HG02885 (cell line): ENCODE measurements at regions not wholly inside any gene's neighbourhood (a gene's known extent, or its start where the extent isn't known, plus 50 kb on each side); places are given as distances from the start of the nearest gene placed in this dataset.
A peak's percentile ranks its signal among the peaks of the same experiment; 100 is the strongest.

Experiments used
- ATAC-seq: cut with Tn5 transposase; IDR thresholded peaks from one replicate; pipeline ENCODE4 v1.9.1; 2021; ENCODE audit warnings: mild to moderate bottlenecking; ENCODE audit not compliant: unreplicated experiment, poor library complexity

- no peak for ATAC-seq
These were observed 691.2 kb downstream of the EPHA4 start for GRCh38 chr2:220880623-220881596.

GRCh38 chr2:220882507-220882906, 689.6 kb downstream of the EPHA4 start:
- ATAC-seq, result no peak

GRCh38 chr2:220885593-220885992, 686.5 kb downstream of the EPHA4 start:
- no peak for ATAC-seq

GRCh38 chr2:220887271-220887870, 684.7 kb downstream of the EPHA4 start:
- no peak for ATAC-seq

- no peak for ATAC-seq
These were observed 684.2 kb downstream of the EPHA4 start for GRCh38 chr2:220887876-220888275.

- no peak for ATAC-seq
These were observed 681.2 kb downstream of the EPHA4 start for GRCh38 chr2:220890931-220891330.

- no peak for ATAC-seq
These were observed 680.7 kb downstream of the EPHA4 start for GRCh38 chr2:220891405-220891804.

- no peak for ATAC-seq
These were observed 680.0 kb downstream of the EPHA4 start for GRCh38 chr2:220892018-220892634.

- no peak for ATAC-seq
These were observed 678.7 kb downstream of the EPHA4 start for GRCh38 chr2:220893411-220893810.

- no peak for ATAC-seq
These were observed 678.0 kb downstream of the EPHA4 start for GRCh38 chr2:220894069-220894468.

GRCh38 chr2:220899492-220899891, 672.6 kb downstream of the EPHA4 start:
- no peak for ATAC-seq

- no peak for ATAC-seq
These were observed 668.1 kb downstream of the EPHA4 start for GRCh38 chr2:220904015-220904414.

GRCh38 chr2:220913384-220913783, 658.7 kb downstream of the EPHA4 start:
- ATAC-seq, result no peak

- no peak for ATAC-seq
These were observed 656.9 kb downstream of the EPHA4 start for GRCh38 chr2:220915092-220915623.

GRCh38 chr2:220916931-220917330, 655.2 kb downstream of the EPHA4 start:
- no peak for ATAC-seq

- ATAC-seq, result no peak
These were observed 641.6 kb downstream of the EPHA4 start for GRCh38 chr2:220930271-220931076.

- ATAC-seq, result no peak
These were observed 640.6 kb downstream of the EPHA4 start for GRCh38 chr2:220931491-220931890.

- ATAC-seq, result no peak
These were observed 640.1 kb downstream of the EPHA4 start for GRCh38 chr2:220932041-220932440.

GRCh38 chr2:220935789-220936321, 636.2 kb downstream of the EPHA4 start:
- peak; percentile 88 for ATAC-seq
